Lung microvascular endothelial cell (primary cell): ENCODE measurements at regions not wholly inside any gene's neighbourhood (a gene's known extent, or its start where the extent isn't known, plus 50 kb on each side); places are given as distances from the start of the nearest gene placed in this dataset.
"Not testable (repeated sequence)": the region's sequence is repeated elsewhere in the genome, so short reads cannot be mapped to it uniquely, and the experiment has no call there.

Experiments used
- DNase-seq, 2 donors: peaks; one replicate each; pipeline versions ENCODE4 v3.0.0 to v3.0.0-alpha.2; 2010; ENCODE audit warnings: low read depth in 2 of 2

DNA sequence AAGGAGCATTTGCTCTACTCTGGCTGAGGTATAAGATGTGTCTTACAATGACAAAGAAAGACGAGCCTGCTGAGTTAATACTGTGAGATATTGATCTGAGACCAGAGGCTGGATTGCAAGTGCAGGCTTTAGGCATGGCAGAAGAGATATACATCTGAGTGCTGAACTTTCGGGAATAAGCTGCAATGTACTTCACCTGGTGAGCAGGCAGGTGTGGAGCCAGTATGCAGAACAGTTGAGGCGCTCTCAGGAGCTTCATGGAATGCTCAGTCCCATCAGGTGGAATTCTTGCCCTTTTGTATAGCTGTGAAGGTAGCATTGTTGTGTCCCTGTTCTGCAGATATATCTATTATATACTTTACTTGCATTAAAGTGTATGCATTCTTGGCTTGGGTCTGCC is 179.3 kb upstream of the RIMS1 start:
- DNase-seq = no peak

DNA sequence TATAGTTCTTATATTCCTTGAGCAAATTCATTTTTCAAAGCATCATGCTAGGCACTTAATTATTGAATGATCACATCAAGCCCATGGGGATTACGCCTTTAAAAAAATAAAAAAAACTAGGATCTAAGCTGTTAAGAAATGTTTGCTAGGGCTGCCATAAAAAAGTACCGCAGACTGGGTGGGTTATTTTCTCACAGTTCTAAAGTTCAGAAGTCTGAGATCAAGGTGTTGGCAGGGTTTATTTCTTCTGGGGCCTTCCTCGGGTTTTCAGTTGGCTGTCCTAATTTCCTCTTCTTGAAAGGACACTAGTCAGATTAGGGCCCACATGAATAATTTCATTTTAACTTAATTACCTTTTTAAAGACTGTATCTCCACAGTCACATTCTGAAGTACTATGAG is 165.6 kb upstream of the RIMS1 start:
- DNase-seq = no peak

DNA sequence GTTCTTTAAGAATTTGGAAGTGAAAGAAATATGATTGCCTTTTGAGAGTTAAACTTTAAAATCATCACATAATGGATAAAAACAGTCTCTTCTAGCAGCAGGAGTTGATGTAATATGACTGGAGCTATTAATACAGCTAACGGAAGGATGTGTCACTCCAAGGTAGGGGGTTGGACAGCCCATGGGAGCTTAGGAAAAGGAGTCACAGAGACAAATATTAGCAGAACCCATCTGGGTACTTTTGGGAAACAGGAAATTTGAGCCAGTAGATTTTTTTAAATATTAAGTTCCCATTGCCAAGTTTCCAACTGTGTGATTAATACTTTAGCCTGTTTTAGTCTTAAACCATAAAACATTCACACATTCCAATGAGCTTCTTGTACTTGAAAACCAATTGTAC is 164.7 kb upstream of the RIMS1 start:
- DNase-seq = peak; percentile 62 to 85

DNA sequence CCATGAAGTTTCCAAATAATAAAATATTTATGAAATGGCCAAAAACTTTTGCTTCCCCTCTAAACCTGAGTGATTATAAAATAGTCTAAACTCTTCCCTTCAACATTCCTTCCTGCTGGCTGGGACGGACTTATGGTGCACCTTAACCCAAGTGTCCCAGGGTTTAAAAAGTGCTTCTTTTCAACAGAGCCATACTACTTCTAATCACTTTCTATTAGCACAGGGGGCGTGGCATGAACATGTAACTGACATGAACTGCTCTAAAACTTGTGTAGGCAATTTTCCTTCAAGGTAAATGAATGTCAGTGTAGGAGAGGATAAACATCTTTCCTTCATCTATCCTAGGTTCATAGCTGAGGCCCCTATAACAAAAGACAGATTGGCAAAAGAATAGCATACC is 163.6 kb upstream of the RIMS1 start:
- DNase-seq = no peak

DNA sequence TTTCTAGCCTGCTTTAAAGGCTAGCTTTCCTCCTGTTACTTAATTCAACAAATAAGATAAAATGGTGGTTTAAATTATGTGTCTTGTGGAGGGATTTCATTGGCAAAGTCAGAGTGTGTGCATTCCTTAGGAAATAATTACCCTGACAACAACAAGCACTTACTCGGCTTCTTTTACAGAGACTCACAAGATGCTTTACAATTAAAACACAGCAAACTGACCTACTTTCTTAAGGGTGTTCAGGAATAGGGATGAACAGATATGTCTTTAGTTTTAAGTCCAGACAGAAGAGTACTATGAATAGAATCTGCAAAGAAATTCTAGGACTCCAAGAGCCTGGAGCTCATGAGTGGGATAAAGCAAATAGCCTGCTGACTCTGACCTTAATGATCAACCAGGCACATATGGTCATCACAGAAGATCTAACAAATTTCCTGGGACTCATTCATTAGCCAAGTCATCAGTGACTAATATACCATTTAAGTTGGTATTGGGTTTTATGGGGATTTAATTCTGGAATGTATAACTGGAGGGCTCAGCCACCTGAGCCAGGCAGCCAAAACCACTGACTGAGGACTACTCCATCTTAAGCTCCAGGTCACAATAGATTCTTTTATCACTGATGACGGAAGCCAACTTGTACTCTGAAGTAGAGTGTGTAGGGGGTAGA is 161.8 kb upstream of the RIMS1 start:
- DNase-seq = no peak

DNA sequence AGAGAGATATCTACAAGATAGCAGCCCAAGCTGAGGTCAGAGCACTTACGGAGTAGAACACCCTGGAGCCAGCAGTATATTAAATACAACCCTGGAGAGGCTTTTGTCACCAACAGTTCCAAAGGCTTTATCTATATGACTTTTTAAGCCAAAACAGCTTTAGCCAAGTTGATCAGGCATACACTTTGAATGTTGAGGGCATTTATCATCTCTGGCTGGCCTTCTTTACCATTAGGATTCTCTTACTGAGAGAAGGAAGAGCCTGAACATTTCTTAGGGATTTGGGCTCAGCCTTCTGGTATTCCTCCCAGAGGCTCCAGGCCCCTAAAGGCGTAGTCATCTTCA is 161.3 kb upstream of the RIMS1 start:
- DNase-seq = no peak

DNA sequence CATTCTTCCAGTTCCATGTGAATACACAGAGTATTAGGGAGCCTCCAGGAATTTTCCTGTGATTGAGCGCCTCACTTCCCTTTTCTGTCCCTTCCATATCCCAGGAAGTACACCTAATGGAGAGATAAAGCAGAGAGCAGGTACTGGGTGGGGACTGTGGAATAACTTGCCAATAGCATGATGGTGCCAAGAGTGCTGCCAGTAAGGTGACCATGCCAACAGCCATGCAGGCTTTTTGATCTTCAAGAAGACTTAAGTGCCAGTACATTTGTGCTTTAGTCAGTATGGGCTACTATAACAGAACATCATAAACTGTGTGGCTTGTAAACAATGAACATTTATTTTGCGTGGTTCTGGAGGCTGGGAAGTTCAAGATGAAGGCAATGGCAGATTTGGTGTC is 160.2 kb upstream of the RIMS1 start:
- no peak for DNase-seq

DNA sequence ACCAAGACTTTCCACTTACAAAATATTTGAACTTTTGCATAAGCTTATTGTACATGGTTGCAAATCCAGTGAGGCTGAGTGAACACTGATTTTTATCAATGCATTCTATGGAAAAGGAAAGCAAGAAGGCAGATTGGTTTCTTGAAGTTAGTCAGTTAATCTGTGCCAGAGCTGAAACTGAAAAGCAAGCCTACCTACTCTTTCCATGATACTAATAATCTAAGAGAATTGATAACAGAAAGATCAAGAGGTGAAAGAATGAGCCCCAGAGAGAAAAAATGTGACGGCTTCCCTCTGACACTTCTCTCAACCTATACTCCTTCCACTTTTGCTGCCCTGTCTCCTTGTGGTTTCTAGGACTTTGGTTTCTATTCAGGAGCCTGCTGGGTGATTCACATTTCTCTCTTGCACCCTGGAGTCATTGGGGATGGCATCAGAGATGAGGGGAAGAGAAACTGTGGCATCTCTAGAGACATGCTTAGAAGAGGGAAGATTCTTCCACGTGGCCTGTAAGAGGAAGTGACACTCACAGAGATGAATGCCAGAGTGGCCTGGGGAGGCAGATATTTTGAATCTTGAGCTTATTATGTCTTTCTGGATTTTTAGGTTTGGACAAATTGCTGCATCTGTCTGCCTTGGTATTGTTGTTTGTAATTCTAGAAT is 158.6 kb upstream of the RIMS1 start:
- no peak for DNase-seq

DNA sequence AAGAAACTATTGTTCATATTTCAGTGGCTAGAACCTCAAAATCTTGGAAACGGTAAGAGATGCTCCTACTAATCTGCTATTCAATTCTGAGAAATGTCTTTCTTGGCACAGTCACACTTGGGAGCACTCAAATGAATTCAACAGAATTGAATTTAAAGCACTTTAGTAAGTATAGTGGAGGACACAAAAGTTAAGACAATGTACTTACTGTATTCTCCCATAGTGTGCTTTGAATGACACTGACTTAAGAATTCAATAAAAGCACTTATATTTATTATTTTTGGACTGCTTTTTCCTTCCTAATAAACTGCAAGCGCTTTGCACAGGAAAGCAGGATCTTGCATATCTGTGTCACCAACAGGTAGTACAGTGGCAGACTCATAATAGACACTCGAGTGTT is 156.1 kb upstream of the RIMS1 start:
- no peak for DNase-seq

DNA sequence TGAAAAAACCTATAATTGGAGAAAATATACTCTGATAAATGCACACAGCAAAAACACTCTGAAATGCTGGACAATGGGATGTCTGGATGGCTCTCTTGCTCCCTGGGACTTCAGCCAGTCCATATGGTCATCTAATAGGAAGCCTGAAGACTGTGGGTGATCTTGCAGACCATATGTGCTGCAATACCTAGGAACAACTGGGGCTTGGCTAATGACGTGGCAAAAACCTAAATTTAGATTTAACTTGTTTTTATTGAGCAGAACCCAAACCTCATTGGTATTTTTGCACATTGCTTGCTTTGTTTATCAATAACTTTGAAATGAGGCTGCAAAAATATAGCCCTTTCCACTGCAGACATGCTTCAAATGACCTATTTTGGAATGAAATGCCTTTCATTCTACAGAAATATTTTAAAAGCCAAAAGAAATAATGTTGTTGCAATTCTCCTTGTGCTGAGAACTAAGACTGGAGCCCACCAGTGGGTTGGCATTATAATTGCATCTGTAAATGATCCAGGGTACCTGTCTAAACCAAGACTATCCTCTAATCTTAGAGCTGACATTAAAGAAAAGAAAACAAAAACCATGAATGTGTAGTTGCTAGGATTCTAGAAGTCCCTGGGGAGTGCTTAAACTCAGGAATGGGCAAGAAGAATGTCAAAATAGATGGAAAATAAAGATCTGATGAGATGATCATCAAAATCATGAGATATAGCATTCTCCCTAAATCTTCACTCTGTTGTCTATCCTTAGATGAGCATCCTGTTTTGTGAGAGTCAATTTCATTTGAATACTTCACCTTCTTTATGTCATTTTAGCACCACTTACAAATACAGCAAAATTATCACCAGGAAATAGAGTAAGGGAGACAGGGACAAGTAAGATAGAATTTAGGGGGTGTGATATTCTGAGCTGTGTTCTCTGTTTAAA is 152.1 kb upstream of the RIMS1 start:
- DNase-seq = no peak

DNA sequence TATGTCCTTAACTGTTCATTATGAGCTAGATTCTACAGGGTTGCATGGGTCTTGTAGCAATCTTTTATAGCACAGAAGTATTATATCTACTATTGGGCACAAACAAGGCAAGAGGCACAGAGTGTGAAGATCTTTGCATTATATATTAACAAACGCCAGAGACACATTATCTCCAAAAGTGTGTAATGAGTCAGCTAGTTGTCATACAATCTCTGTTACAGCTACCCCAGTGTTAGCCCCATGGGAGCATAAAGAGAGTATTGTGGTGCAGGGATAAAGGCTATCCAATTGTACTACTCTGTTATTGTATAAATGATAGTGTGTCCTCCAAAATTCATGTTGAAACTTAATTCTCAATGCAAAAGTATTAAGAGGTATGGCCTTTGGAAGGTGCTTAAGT is 148.4 kb upstream of the RIMS1 start:
- DNase-seq = no peak

DNA sequence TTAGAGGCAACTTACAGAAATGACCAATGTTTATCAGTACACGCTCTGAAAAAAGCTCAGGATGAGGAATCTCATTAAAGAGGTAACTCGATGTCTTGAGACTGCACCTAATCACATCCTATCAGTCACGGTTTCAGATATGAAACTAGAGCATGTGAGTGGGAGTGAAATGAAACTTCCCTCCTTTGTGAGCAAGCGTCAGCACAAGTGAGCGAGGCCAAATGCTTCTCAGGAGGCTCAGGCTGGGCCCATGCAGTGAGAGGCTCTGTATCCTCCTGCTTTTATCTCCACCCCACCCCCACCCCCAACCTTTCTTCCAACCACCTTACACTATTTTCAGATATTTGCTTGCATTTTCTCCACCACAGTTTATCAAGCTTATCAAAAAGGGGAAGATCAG is 140.8 kb upstream of the RIMS1 start:
- no peak for DNase-seq

DNA sequence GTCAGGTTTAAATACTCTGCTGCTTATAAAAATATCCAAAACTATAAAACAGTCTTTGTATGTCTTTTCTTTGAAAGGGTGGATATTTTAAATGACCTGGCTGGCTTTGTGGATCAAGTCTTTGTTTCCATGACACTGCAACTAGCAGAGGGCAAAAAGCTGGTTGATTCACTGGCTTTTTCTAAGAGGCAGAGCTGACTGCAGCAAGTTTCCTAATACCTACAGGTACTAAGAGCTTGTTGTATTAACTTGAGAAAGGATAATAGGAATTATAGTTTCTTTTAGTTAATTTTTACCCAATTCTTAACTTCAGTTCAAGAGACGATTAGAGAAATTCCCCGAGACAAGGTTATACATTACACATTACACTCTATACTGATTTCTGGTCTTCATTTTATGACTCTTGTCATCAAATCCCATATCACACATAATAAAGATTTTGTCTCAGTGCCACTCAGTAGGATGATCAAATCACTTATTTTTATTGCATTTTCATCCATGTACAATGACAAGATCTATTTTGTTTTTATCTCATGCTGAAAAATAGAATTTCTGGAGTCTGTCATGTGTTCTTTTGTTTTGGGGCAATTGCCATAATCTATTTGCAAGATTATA is 120.1 kb upstream of the RIMS1 start:
- no peak for DNase-seq

DNA sequence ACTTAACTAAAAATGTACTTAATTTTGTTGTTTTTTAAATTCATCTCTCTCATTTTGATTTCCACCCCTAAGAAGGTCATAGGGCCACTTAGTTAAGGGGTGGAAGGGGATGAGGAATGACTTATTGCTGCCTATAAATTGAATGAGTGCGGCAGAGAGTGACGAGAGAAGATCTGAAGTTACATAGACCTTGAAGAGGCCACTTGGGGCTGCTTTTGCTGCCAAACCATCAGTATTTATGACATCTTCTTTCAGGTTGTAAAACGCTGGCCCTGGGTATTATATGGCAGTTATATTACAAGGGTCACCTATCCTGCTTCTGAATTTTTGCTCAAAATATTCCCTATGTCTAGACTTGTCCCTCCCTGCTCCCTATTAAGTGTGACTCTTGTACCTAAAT is 119.6 kb upstream of the RIMS1 start:
- DNase-seq = no peak

DNA sequence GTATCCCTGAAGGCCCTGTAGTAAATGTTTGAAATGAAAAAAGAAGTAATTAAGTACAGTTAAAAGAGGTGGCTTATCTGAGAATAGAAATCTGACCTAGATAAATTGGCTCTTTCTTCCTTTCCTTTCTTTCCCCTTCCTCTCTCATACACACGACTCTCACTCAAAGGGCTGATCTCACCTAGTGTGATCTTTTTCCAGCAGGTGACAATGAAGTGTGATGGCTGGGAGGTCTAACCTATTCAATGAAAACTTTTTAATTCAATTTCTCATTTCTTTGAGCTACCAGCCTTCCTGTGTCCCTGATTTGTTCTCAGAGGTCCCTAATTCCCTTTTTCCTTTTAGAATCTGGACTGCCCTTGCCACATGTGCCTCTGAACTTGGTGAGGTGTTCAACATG is 118.0 kb upstream of the RIMS1 start:
- no peak for DNase-seq

DNA sequence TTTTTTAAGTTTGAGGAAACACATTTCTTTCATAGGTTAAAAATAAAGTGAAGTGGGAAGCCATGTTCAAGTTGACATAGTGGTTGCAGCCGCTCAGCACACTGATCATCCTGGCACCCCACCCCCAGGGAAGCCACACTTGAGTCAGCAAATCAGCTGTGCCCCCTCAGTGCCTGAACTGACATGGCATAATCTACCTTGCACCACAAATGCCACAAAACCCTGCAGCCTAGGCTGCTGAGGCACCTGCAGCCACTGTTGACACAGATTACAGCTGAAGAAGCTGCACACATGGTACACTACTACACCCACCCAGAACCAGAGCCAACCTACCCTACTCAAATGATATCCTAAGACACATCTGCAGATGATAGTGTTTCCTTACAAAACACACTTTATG is 77.5 kb upstream of the RIMS1 start:
- no peak for DNase-seq

DNA sequence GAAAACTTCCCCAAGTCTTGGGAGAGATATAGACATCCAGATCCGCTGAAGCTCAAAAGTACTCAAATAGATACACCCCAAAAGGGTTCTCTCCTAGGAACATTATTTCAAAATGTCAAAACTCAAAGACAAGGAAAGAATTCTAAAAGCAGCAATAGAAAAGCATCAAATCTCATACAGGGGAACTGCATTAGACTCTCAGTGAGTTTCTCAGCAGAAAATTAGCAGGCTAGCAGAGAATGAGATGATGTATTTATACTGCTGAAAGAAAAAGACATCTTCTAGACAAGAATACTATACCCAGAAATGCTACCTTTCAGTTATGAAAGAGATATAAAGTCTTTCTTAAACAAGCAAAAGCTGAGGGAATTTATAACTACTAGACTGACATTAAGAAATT is 75.5 kb upstream of the RIMS1 start:
- no peak for DNase-seq

DNA sequence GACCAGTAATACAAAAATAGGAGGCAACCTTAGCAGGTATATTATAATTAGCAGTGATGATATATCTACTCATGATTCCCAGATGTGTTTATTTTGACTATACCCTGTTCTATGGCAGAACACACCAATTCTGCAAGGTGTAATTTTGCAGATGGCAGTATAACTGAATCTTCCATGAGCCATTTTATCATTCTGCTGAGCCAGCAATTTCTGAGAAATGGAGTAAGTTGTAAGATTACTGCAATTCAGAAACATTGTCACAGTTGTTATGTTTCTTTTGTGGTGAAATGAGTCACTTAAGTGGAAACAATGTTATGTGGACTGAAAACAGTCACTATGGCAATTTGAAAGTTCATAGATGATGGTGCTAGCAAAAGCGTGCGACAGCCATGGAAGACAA is 63.7 kb upstream of the RIMS1 start:
- DNase-seq = no peak

DNA sequence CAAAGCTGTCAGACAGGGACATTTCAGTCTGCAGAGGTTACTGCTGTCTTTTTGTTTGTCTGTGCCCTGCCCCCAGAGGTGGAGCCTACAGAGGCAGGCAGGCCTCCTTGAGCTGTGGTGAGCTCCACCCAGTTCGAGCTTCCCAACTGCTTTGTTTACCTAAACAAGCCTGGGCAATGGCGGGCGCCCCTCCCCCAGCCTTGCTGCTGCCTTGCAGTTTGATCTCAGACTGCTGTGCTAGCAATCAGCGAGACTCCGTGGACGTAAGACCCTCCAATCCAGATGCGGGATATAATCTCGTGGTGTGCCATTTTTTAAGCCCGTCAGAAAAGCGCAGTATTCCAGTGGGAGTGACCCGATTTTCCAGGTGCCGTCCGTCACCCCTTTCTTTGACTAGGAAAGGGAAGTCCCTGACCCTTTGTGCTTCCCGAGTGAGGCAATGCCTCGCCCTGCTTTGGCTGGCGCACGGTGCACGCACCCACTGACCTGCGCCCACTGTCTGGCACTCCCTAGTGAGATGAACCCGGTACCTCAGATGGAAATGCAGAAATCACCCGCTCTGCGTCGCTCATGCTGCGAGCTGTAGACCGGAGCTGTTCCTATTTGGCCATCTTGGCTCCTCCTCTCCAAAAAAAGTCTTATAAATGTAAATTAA is 54.1 kb upstream of the RIMS1 start:
- DNase-seq = not testable (repeated sequence)
